ENCODE measurements at regions not wholly inside any gene's neighbourhood (a gene's known extent, or its start where the extent isn't known, plus 50 kb on each side); places are given as distances from the start of the nearest gene placed in this dataset.

- TF ChIP-seq CTCF (IDR thresholded peaks at IDR 0.05; ENCODE audit: insufficient read depth, low read depth, low read length) = no peak
- TF ChIP-seq EZH2 (IDR thresholded peaks at IDR 0.05; ENCODE audit: insufficient read depth, low read length) = no peak
Observed at GRCh38 chr6:8279041-8279805, 156.1 kb downstream of the SLC35B3 start.

All from astrocyte (in vitro differentiated cells and primary cell).